PFSK-1 (cell line): ENCODE measurements at regions not wholly inside any gene's neighbourhood (a gene's known extent, or its start where the extent isn't known, plus 50 kb on each side); places are given as distances from the start of the nearest gene placed in this dataset.

ENCODE experiments used
- POLR2AphosphoS5 ChIP-seq: IDR thresholded peaks from 2 replicates; pipeline ENCODE4 v1.6.1; 2012; ENCODE audit warnings: low read depth, mild to moderate bottlenecking, control low read depth, low read length, moderate library complexity
- TF ChIP-seq, protein P1 (sequence below), 2 experiments: IDR thresholded peaks; 2 replicates each; pipeline versions ENCODE4 v1.6.1 to v1.8.0; 2011 to 2012; ENCODE audit warnings: low read depth in 2 of 2, low read length in 2 of 2, control low read depth in 1 of 2, inconsistent platforms in 1 of 2, mild to moderate bottlenecking in 1 of 2, moderate library complexity in 1 of 2; ENCODE audit not compliant: insufficient read depth in 1 of 2

DNA sequence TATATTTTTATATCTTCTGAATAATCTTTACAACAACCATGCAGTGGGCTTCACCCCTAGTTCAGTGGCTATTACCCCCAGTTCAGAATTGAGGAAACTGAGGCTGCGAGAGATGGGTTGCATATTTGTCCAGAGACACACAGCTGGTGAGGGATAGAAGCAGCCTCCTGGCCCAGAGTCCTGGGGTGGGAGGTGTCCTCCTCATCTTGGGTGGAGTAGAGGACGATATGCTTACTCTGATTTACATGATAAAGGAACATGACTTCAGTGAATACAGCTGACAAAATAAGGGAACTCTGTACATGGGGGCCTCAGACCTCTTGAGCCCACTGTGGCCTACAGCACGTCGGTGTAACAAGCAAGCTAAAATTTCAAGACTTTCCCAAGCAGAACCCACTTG, 214.7 kb downstream of the FBXO15 start:
- TF ChIP-seq, protein P1, sequence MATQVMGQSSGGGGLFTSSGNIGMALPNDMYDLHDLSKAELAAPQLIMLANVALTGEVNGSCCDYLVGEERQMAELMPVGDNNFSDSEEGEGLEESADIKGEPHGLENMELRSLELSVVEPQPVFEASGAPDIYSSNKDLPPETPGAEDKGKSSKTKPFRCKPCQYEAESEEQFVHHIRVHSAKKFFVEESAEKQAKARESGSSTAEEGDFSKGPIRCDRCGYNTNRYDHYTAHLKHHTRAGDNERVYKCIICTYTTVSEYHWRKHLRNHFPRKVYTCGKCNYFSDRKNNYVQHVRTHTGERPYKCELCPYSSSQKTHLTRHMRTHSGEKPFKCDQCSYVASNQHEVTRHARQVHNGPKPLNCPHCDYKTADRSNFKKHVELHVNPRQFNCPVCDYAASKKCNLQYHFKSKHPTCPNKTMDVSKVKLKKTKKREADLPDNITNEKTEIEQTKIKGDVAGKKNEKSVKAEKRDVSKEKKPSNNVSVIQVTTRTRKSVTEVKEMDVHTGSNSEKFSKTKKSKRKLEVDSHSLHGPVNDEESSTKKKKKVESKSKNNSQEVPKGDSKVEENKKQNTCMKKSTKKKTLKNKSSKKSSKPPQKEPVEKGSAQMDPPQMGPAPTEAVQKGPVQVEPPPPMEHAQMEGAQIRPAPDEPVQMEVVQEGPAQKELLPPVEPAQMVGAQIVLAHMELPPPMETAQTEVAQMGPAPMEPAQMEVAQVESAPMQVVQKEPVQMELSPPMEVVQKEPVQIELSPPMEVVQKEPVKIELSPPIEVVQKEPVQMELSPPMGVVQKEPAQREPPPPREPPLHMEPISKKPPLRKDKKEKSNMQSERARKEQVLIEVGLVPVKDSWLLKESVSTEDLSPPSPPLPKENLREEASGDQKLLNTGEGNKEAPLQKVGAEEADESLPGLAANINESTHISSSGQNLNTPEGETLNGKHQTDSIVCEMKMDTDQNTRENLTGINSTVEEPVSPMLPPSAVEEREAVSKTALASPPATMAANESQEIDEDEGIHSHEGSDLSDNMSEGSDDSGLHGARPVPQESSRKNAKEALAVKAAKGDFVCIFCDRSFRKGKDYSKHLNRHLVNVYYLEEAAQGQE (IDR thresholded peaks at IDR 0.05; ENCODE audit: insufficient read depth in 1 of 2, low read depth in 2 of 2, low read length in 2 of 2) = no peak
- TF ChIP-seq POLR2AphosphoS5 = no peak
